IPS-NIHi7 (cell line): ENCODE measurements at regions not wholly inside any gene's neighbourhood (a gene's known extent, or its start where the extent isn't known, plus 50 kb on each side); places are given as distances from the start of the nearest gene placed in this dataset.

Experiments
- DNase-seq: peaks from one replicate; pipeline ENCODE4 v3.0.0; 2012; ENCODE audit warnings: mixed read lengths; ENCODE audit errors: extremely low spot score

DNA sequence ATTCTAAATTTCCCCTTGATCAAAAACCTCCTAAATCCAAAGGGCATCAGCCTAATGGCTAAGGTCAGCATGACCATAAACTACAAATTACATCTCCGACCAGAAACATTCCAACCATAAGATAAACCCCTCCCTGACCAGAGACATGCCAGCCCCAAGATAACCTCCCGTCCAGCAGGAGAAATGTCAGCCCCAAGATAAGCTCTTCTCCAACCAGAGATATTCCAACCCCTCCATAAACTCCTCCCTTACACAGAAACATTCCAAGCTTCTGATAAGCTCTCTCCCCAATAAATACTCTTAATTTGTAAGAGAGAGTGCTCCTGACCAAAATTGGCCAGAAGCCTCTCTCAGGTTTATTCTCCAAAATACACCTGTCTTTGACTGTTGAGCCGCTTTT lies 274.0 kb downstream of the RNF152 start:
- DNase-seq, result no peak

DNA sequence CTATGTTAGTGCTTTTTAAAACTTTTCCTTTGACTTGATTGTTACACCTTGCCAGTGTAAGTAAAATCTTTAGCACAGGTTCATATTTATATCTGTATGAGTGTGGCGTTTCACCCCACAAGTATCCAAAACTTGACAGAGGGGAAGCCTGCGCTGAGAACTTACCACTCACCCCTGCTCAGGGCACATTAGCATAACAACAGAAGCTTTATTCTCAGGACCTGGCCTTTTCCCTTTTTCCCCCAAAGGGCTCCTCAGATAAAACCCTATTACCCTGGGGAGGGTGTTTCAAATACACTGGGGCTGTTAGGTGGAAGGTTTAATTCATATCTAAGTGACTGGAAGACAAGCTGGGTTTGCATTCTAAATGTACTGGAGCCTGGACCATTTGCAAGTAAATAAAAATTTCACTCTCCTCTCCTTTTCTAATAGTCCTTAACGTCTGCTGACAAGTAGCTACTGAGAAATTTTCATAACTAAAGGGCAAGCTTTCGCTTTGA lies 276.6 kb downstream of the RNF152 start:
- DNase-seq, result peak; percentile 24

- no peak for DNase-seq
These were observed 279.3 kb downstream of the CDH20 start for GRCh38 chr18:61612517-61612916.

DNA sequence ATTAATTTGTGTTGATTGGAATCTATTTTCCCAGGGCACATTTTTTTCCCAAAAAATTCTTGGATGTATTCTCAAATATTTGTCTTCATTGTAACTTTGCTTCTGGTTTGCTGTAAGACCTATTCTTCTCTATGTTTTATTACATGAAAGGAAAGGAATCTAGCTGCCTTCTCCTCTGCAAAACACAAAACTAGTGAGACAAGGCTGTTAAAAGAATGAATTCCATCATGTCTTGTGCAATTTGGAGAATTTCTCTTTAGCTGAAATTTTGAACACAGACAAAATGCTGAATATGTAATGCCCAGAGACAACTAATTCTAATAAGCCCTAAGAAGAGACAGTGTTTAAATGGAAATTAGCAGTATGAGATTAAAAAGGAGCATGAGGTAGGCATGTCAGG lies 275.9 kb downstream of the CDH20 start:
- no peak for DNase-seq

GRCh38 chr18:61608316-61608715 lies 275.1 kb downstream of the CDH20 start:
- DNase-seq, result no peak

DNA sequence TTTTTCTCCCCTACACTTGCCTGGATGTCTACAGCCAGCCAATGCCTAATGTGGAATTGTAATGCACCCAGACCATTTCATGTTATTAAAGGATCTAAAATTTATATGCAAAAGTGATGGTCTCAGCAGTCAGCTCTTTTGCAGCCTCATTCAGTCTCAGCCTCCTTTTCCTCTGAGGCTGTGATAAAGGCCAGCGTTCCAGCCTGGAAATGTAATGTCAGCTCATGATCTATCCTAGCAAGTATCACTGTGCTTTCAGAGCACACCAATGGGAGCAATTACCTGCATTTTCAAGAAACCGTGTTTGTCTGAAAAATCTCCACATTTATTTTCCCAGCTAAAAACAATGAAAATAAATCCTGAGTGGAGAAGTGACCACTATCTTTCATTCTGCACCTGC lies 274.6 kb downstream of the CDH20 start:
- DNase-seq, result no peak

DNA sequence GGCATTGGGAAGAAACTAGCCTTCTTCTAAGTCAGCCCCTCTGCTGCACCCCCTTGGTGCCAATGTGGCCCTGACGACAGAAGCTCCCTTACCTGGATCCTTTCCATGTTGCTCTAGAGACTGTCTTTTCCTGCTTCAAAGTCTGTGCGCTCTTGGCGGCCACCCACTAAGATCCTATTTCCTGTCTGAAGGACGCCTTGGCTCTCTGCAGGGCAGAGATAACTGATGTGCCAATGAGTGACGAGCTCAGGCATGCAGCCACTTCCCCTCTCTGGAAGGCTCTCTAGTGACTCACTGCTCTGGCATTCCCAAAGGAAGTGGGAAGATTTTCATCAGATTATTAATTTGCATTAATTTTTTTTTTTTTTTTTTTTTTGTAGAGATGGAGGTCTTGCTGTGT lies 273.5 kb downstream of the CDH20 start:
- DNase-seq, result peak; percentile 83

DNA sequence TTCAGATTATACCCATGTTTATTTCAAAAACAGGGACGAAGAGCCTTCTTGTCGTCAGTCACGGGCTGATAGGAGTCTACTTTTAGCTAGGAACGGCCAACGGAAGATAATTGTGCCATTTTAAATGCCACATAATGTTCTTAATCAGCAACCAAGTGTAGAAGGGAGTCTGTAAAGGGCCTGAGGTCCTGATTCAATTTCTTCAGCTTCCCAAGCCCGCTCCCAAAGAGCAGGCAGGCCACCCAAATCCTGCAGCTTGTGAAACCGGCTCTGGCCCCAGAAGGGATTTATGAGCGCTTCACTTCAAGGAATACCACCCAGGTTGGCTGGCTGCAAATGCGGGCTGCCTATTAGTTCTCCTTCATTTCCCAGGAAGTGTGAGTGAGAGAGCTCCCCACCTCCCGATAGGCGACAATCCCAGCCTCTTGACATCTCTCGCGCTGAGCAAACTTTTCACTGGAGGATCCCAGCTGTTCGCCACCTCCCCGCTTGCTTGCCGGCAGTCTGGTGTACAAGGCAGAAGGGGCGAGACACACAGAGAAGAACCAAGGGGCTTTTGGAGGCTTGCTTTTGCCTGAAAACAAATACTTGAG lies 272.9 kb downstream of the CDH20 start:
- peak; percentile 60 for DNase-seq

DNA sequence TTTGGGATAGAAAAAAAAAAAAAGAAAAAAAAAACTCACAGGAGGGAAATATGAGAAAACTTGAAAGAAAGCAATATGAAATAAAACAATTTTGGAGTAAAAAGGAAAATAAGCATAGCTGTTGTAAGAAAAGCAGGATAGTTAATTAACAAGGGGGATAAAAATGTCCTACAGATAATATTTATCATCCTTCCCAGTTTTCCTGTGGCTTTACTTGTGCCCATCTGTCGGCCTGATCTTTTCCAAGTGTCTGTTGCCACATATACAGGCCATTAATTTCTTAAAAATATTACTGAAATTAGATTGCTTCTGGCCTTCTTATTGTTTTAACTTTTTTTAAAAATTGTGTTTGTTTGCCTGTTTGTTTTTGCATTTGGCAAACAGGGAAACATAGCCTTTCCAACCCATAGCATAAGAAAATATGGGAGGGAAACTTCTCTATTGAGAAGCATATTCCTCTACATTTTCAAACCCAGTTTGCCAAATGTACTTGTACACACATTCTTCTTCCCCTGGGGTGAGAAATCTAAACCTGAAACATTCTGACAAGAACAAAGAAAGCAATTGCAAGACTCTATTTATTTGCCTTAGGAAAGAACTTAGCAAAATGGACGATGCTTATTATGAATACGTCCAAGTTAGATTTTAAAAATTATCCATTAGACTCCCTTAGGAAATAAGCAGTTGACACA lies 272.3 kb downstream of the CDH20 start:
- DNase-seq, result no peak
